ENCODE measurements at regions not wholly inside any gene's neighbourhood (a gene's known extent, or its start where the extent isn't known, plus 50 kb on each side); places are given as distances from the start of the nearest gene placed in this dataset.

GRCh38 chr6:122902326-122902725, 93.7 kb upstream of the CLVS2 start:
- TF ChIP-seq CTCF (conservative IDR thresholded peaks at IDR 0.05 in 1 of 2, IDR thresholded peaks at IDR 0.05 in 1 of 2; ENCODE audit: extremely low read depth in 1 of 2, insufficient read depth in 1 of 2, low read depth in 1 of 2, low read length in 2 of 2), result no peak
- no peak for TF ChIP-seq EZH2 (IDR thresholded peaks at IDR 0.05; ENCODE audit: borderline replicate concordance, low read length)
